ENCODE measurements at regions not wholly inside any gene's neighbourhood (a gene's known extent, or its start where the extent isn't known, plus 50 kb on each side); places are given as distances from the start of the nearest gene placed in this dataset.

DNA sequence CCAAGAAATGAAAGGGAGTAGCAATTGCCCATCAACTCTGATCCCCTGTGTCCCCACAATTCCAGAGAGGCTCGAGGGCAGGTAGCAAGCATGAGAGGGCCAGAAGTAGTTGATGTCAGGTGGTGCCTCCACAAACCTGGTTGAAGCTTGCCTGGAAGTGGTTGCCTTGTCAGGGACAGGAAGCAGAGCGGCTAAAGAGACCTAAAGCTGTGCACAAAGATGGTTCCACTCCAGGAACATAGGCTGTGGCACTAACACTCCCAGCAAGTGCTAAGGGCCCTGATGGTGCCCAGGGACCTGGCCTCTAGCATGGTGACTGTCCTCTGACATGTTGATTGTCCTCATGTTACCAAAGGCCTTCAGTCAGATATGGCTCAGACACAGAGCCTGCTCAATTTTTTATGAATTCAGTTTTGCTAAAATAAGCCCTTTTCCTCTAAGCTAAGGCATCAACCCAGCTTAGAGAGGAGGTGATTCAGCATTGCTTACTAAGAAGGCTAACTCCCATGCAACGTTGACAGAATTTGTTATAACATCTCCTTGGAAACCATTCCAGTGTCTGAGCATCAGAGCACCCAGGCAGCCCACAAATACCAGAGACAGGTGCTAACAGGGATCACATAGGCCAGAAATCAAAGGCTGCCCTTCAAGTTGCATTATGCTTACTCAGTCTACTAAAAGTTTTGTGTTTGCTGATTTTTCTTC lies 196.3 kb upstream of the ARHGAP20 start:
- TF ChIP-seq JUND (IDR thresholded peaks at IDR 0.05; ENCODE audit: low read depth, low read length) (no peak), HDAC6 (IDR thresholded peaks at IDR 0.05; ENCODE audit: unreplicated experiment) (no peak), EZH2 (IDR thresholded peaks at IDR 0.05; ENCODE audit: borderline replicate concordance, control insufficient read depth, low read depth, low read length) (no peak), POLR2A (IDR thresholded peaks at IDR 0.05; ENCODE audit: low read depth, low read length) (no peak), BMI1 (IDR thresholded peaks at IDR 0.05; ENCODE audit: borderline replicate concordance) (no peak), RAD21 (IDR thresholded peaks at IDR 0.05; ENCODE audit: insufficient read depth, low read depth, low read length) (no peak), BHLHE40 (IDR thresholded peaks at IDR 0.05; ENCODE audit: borderline replicate concordance in 1 of 2, low read depth in 2 of 2, low read length in 1 of 2) (no peak), MXI1 (IDR thresholded peaks at IDR 0.05; ENCODE audit: low read depth, low read length) (no peak), SREBF2 (IDR thresholded peaks at IDR 0.05; ENCODE audit: low read length) (no peak), YY1 (IDR thresholded peaks at IDR 0.05; ENCODE audit: low read depth, low read length) (no peak)
- TF ChIP-seq, protein P1, sequence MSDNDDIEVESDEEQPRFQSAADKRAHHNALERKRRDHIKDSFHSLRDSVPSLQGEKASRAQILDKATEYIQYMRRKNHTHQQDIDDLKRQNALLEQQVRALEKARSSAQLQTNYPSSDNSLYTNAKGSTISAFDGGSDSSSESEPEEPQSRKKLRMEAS (IDR thresholded peaks at IDR 0.05; ENCODE audit: low read depth, low read length) = no peak
- TF ChIP-seq, protein P2, sequence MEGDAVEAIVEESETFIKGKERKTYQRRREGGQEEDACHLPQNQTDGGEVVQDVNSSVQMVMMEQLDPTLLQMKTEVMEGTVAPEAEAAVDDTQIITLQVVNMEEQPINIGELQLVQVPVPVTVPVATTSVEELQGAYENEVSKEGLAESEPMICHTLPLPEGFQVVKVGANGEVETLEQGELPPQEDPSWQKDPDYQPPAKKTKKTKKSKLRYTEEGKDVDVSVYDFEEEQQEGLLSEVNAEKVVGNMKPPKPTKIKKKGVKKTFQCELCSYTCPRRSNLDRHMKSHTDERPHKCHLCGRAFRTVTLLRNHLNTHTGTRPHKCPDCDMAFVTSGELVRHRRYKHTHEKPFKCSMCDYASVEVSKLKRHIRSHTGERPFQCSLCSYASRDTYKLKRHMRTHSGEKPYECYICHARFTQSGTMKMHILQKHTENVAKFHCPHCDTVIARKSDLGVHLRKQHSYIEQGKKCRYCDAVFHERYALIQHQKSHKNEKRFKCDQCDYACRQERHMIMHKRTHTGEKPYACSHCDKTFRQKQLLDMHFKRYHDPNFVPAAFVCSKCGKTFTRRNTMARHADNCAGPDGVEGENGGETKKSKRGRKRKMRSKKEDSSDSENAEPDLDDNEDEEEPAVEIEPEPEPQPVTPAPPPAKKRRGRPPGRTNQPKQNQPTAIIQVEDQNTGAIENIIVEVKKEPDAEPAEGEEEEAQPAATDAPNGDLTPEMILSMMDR (IDR thresholded peaks at IDR 0.05 in 2 of 3, conservative IDR thresholded peaks at IDR 0.05 in 1 of 3; ENCODE audit: control insufficient read depth in 2 of 3, extremely low read depth in 1 of 3, insufficient read depth in 1 of 3, low read depth in 3 of 3, low read length in 3 of 3) = no peak

Data from GM12878 (cell line).